ENCODE measurements at regions not wholly inside any gene's neighbourhood (a gene's known extent, or its start where the extent isn't known, plus 50 kb on each side); places are given as distances from the start of the nearest gene placed in this dataset.

- no peaks in the 10 kb centered on the region for H3K23me2 ChIP-seq (ENCODE audit: low read depth, low read length)
- no peak overlapping the region for H3K4me3 ChIP-seq (ENCODE audit: extremely low read depth in 1 of 4, insufficient read depth in 2 of 4, low read depth in 3 of 4, low read length in 4 of 4)
- H3K4me2 ChIP-seq (ENCODE audit: insufficient read depth in 1 of 2, low read depth in 2 of 2, low read length in 2 of 2): no peak overlapping the region
- no peaks in the 10 kb centered on the region for H3K79me1 ChIP-seq (ENCODE audit: low read depth, low read length)
- H3K4ac ChIP-seq (replicated peaks; ENCODE audit: insufficient read length, low read depth, low read length): no peak overlapping the region
- no peak overlapping the region for H2BK15ac ChIP-seq (ENCODE audit: low read length)
- H4K20me1 ChIP-seq (replicated peaks in 1 of 2; ENCODE audit: control insufficient read depth in 1 of 2, insufficient read depth in 2 of 2, low read length in 2 of 2): no peaks in the 10 kb centered on the region
- no peak overlapping the region for H4K8ac ChIP-seq (ENCODE audit: extremely low read depth, insufficient read depth, low read length)
- no peak overlapping the region for H3K18ac ChIP-seq (ENCODE audit: extremely low read depth, low read length)
- no peaks in the 10 kb centered on the region for H3K9me3 ChIP-seq (ENCODE audit: insufficient read depth in 2 of 2, low read depth in 1 of 2, low read length in 1 of 2)
- H2BK5ac ChIP-seq (ENCODE audit: low read depth, low read length): no peak overlapping the region
- H2AK5ac ChIP-seq (ENCODE audit: low read depth, low read length): no peak overlapping the region
- H3K9ac ChIP-seq (replicated peaks in 1 of 4; ENCODE audit: extremely low read depth in 1 of 4, low read depth in 3 of 4, low read length in 3 of 4): no peak overlapping the region
- H4K5ac ChIP-seq (ENCODE audit: insufficient read length, low read depth, low read length): no peak overlapping the region
- no peak overlapping the region for H3K14ac ChIP-seq (ENCODE audit: insufficient read length)
- no peak overlapping the region for H2BK120ac ChIP-seq (replicated peaks; ENCODE audit: low read depth, low read length)
- no peak overlapping the region for H2BK20ac ChIP-seq (ENCODE audit: low read length)
- no peaks in the 10 kb centered on the region for H3K79me2 ChIP-seq (ENCODE audit: control insufficient read depth in 1 of 2, insufficient read depth in 2 of 2, low read length in 2 of 2)
- H2AFZ ChIP-seq (ENCODE audit: low read length): no peak overlapping the region
- ChIA-PET CTCF (ENCODE audit: partially characterized antibody) (no interaction called here), POLR2A (ENCODE audit: partially characterized antibody) (no interaction called here)
- FAIRE-seq: no peak
- no peak overlapping the region for H2BK12ac ChIP-seq (ENCODE audit: low read depth, low read length)
- no peaks in the 10 kb centered on the region for H3K36me3 ChIP-seq (ENCODE audit: control insufficient read depth in 2 of 4, insufficient read depth in 4 of 4, low read length in 3 of 4)
- no peak overlapping the region for H3K56ac ChIP-seq (replicated peaks; ENCODE audit: insufficient read length, low read depth, low read length)
- no peaks in the 10 kb centered on the region for H3K4me1 ChIP-seq (replicated peaks in 1 of 4; ENCODE audit: control insufficient read depth in 3 of 4, insufficient read depth in 4 of 4, low read length in 3 of 4)
- H3K23ac ChIP-seq (ENCODE audit: insufficient read length): no peak overlapping the region
- no peaks in the 10 kb centered on the region for H3K27me3 ChIP-seq (replicated peaks in 1 of 4; ENCODE audit: control insufficient read depth in 3 of 4, extremely low read depth in 1 of 4, insufficient read depth in 3 of 4, low read length in 3 of 4)
- no CpG with 5 or more reads among the region's 1 CpG for WGBS, 2 experiments (ENCODE audit: extremely low coverage in 1 of 2, insufficient coverage in 1 of 2, insufficient read length in 1 of 2, insufficient replicate concordance in 2 of 2, low coverage in 1 of 2, low lambda C conversion rate in 2 of 2, missing lambda C conversion rate in 1 of 2)
- DNase-seq (ENCODE audit: low read depth in 1 of 2, low spot score in 2 of 2): no peak
- no peak overlapping the region for H4K91ac ChIP-seq (replicated peaks; ENCODE audit: insufficient read length, low read length)
- no peak overlapping the region for H3K27ac ChIP-seq (ENCODE audit: low read depth, low read length)
- TF ChIP-seq TAF7 (optimal IDR thresholded peaks at IDR 0.05; ENCODE audit: borderline replicate concordance, low read depth, low read length) (no peak), RXRA (IDR thresholded peaks at IDR 0.05; ENCODE audit: insufficient read depth, low read depth, low read length) (no peak)
- TF ChIP-seq, protein P1, sequence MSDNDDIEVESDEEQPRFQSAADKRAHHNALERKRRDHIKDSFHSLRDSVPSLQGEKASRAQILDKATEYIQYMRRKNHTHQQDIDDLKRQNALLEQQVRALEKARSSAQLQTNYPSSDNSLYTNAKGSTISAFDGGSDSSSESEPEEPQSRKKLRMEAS (IDR thresholded peaks at IDR 0.05): no peak
Observed at GRCh38 chrX:124441971-124442590, 95.7 kb downstream of the SH2D1A start.

Measured in H1 (cell line).